Duodenal mucosa (tissue), 2 donors: ENCODE measurements at regions not wholly inside any gene's neighbourhood (a gene's known extent, or its start where the extent isn't known, plus 50 kb on each side); places are given as distances from the start of the nearest gene placed in this dataset.

ENCODE experiments used
- H3K27ac ChIP-seq: one replicate; pipeline ENCODE4 v1.7.0; 2013; ENCODE audit warnings: low read depth, low read length
- H3K27me3 ChIP-seq, 2 donors: one replicate each; pipeline ENCODE4 v1.7.0; 2013; ENCODE audit warnings: low read length in 2 of 2, control low read depth in 1 of 2; ENCODE audit not compliant: insufficient read depth in 2 of 2, control insufficient read depth in 1 of 2
- H3K36me3 ChIP-seq, 2 donors: one replicate each; pipeline ENCODE4 v1.7.0; 2013; ENCODE audit warnings: low read length in 2 of 2, control low read depth in 1 of 2; ENCODE audit not compliant: insufficient read depth in 2 of 2, control insufficient read depth in 1 of 2
- H3K4me1 ChIP-seq, 2 donors: one replicate each; pipeline ENCODE4 v1.7.0; 2013; ENCODE audit warnings: low read length in 2 of 2, control low read depth in 1 of 2; ENCODE audit not compliant: insufficient read depth in 2 of 2, control insufficient read depth in 1 of 2
- H3K4me3 ChIP-seq, 2 donors: one replicate each; pipeline ENCODE4 v1.7.0; 2013; ENCODE audit warnings: low read length in 2 of 2, low read depth in 1 of 2
- H3K9ac ChIP-seq, 2 donors: one replicate each; pipeline ENCODE4 v1.7.0; 2013; ENCODE audit warnings: low read length in 2 of 2, low read depth in 1 of 2
- H3K9me3 ChIP-seq, 2 donors: one replicate each; pipeline ENCODE4 v1.7.0; 2013; ENCODE audit warnings: low read length in 2 of 2, control low read depth in 1 of 2; ENCODE audit not compliant: control insufficient read depth in 1 of 2

GRCh38 chr5:158302029-158302428 is 443.1 kb upstream of the CLINT1 start:
- Histone ChIP-seq H3K9me3 (no peaks in the 10 kb centered on the region), H3K4me1 (no peaks in the 10 kb centered on the region), H3K36me3 (no peaks in the 10 kb centered on the region), H3K4me3 (no peak overlapping the region), H3K27ac (no peak overlapping the region), H3K27me3 (no peaks in the 10 kb centered on the region), H3K9ac (no peak overlapping the region)

- H3K9me3 ChIP-seq = no peaks in the 10 kb centered on the region
- H3K36me3 ChIP-seq = no peaks in the 10 kb centered on the region
- H3K27me3 ChIP-seq = no peaks in the 10 kb centered on the region
- H3K4me3 ChIP-seq = no peak overlapping the region
- H3K9ac ChIP-seq = no peak overlapping the region
- H3K27ac ChIP-seq = no peak overlapping the region
- H3K4me1 ChIP-seq = no peaks in the 10 kb centered on the region
Observed at GRCh38 chr5:158301186-158301585, 442.2 kb upstream of the CLINT1 start.

GRCh38 chr5:158300256-158300655 is 441.3 kb upstream of the CLINT1 start:
- Histone ChIP-seq H3K27ac (no peak overlapping the region), H3K27me3 (no peaks in the 10 kb centered on the region), H3K9ac (no peak overlapping the region), H3K36me3 (no peaks in the 10 kb centered on the region), H3K4me3 (no peak overlapping the region), H3K9me3 (no peaks in the 10 kb centered on the region), H3K4me1 (no peaks in the 10 kb centered on the region)

- Histone ChIP-seq H3K9me3 (peaks cover 0 to 6% of the 10 kb centered on the region in 2 donors), H3K9ac (no peak overlapping the region), H3K27me3 (no peaks in the 10 kb centered on the region), H3K36me3 (no peaks in the 10 kb centered on the region), H3K27ac (no peak overlapping the region), H3K4me1 (no peaks in the 10 kb centered on the region), H3K4me3 (no peak overlapping the region)
Observed at GRCh38 chr5:158297002-158297527, 438.1 kb upstream of the CLINT1 start.

- H3K4me3 ChIP-seq = no peak overlapping the region
- H3K9me3 ChIP-seq = peaks cover 0 to 6% of the 10 kb centered on the region in 2 donors
- H3K4me1 ChIP-seq = no peaks in the 10 kb centered on the region
- H3K36me3 ChIP-seq = no peaks in the 10 kb centered on the region
- H3K27me3 ChIP-seq = no peaks in the 10 kb centered on the region
- H3K27ac ChIP-seq = no peak overlapping the region
- H3K9ac ChIP-seq = no peak overlapping the region
Observed at GRCh38 chr5:158294701-158295100, 435.8 kb upstream of the CLINT1 start.

GRCh38 chr5:158292981-158293380 is 434.0 kb upstream of the CLINT1 start:
- no peaks in the 10 kb centered on the region for H3K27me3 ChIP-seq
- H3K9me3 ChIP-seq = peaks cover 0 to 6% of the 10 kb centered on the region in 2 donors
- no peaks in the 10 kb centered on the region for H3K4me1 ChIP-seq
- no peak overlapping the region for H3K4me3 ChIP-seq
- no peaks in the 10 kb centered on the region for H3K36me3 ChIP-seq
- H3K9ac ChIP-seq = no peak overlapping the region
- H3K27ac ChIP-seq = no peak overlapping the region

- Histone ChIP-seq H3K9ac (no peak overlapping the region), H3K9me3 (peaks cover 0 to 6% of the 10 kb centered on the region in 2 donors), H3K27me3 (no peaks in the 10 kb centered on the region), H3K36me3 (no peaks in the 10 kb centered on the region), H3K27ac (no peak overlapping the region), H3K4me3 (no peak overlapping the region), H3K4me1 (no peaks in the 10 kb centered on the region)
Observed at GRCh38 chr5:158289967-158290366, 431.0 kb upstream of the CLINT1 start.

GRCh38 chr5:158288272-158288657 is 429.3 kb upstream of the CLINT1 start:
- H3K27me3 ChIP-seq = no peaks in the 10 kb centered on the region
- no peaks in the 10 kb centered on the region for H3K36me3 ChIP-seq
- no peak overlapping the region for H3K27ac ChIP-seq
- peaks cover 0 to 4% of the 10 kb centered on the region in 2 donors for H3K9me3 ChIP-seq
- H3K4me3 ChIP-seq = no peak overlapping the region
- H3K9ac ChIP-seq = no peak overlapping the region
- no peaks in the 10 kb centered on the region for H3K4me1 ChIP-seq

- H3K9me3 ChIP-seq = no peaks in the 10 kb centered on the region
- H3K4me1 ChIP-seq = no peaks in the 10 kb centered on the region
- H3K36me3 ChIP-seq = no peaks in the 10 kb centered on the region
- H3K4me3 ChIP-seq = no peak overlapping the region
- no peaks in the 10 kb centered on the region for H3K27me3 ChIP-seq
- no peak overlapping the region for H3K9ac ChIP-seq
- H3K27ac ChIP-seq = no peak overlapping the region
Observed at GRCh38 chr5:158287643-158288271, 428.8 kb upstream of the CLINT1 start.

- Histone ChIP-seq H3K4me3 (no peak overlapping the region), H3K9me3 (no peaks in the 10 kb centered on the region), H3K9ac (no peak overlapping the region), H3K27me3 (no peaks in the 10 kb centered on the region), H3K4me1 (no peaks in the 10 kb centered on the region), H3K36me3 (no peaks in the 10 kb centered on the region), H3K27ac (no peak overlapping the region)
Observed at GRCh38 chr5:158286827-158287226, 427.9 kb upstream of the CLINT1 start.
